ENCODE measurements at regions not wholly inside any gene's neighbourhood (a gene's known extent, or its start where the extent isn't known, plus 50 kb on each side); places are given as distances from the start of the nearest gene placed in this dataset.

- Histone ChIP-seq H3K36me3 (ENCODE audit: control insufficient read depth in 2 of 2, extremely low read depth in 1 of 2, insufficient read depth in 1 of 2, low read length in 1 of 2) (no peaks in the 10 kb centered on the region), H3K4me3 (ENCODE audit: control insufficient read depth in 1 of 2, extremely low read depth in 1 of 2, low read length in 1 of 2) (no peak overlapping the region), H3K27me3 (replicated peaks in 1 of 2; ENCODE audit: control insufficient read depth in 2 of 2, extremely low read depth in 1 of 2, insufficient read depth in 2 of 2, low read length in 1 of 2) (peaks cover 0 to 2% of the 10 kb centered on the region in 2 experiments), H3K9me3 (peaks cover 4% of the 10 kb centered on the region), H3K27ac (ENCODE audit: low read length) (no peak overlapping the region), H3K4me1 (ENCODE audit: control insufficient read depth in 1 of 2, extremely low read depth in 1 of 2, insufficient read depth in 2 of 2, low read length in 2 of 2) (no peaks in the 10 kb centered on the region)
- H3K9me3 Mint-ChIP-seq = peaks cover 8 to 19% (median 12%) of the 10 kb centered on the region in 3 donors
- no peak overlapping the region for H3K4me3 Mint-ChIP-seq
- no peak overlapping the region for H3K27ac Mint-ChIP-seq
- WGBS (ENCODE audit: insufficient coverage) = 60% methylated on average over 1 of the region's 1 CpG
- DNase-seq (no peak), ATAC-seq (replicated peaks in 1 of 4) (no peak)
- POLR2A ChIA-PET = no interaction called here
- no peaks in the 10 kb centered on the region for H3K36me3 Mint-ChIP-seq
- H3K4me1 Mint-ChIP-seq = no peaks in the 10 kb centered on the region
- H3K27me3 Mint-ChIP-seq = no peaks in the 10 kb centered on the region
- CTCF ChIA-PET = interaction anchor here in 1 of 2 donors (0.6 kb wide), 1 partner anchor 92 kb away, joined by 3 read pairs; no protein-coding TSS in a partner anchor
Observed at GRCh38 chr5:98442448-98442847, 331.0 kb upstream of the RGMB start.

DNA sequence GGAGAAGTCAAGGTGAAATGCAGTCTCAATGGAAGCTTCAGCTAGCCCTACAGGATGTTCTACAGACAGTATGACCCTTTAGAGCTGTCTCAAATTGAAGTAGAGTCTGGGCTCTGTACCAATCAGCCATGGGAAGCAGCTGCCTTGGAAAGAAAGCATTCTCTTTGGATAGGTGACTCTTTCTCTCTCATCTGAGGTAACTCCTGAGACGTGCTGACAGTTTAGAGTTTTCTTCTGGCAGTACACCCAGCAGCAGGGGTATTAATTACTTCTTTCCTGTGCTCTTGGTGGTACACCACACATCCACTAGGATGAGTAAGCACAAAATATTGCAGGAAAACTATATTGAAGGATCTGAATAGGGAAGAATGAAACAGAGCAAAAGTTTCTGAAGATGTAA lies 329.6 kb upstream of the RGMB start:
- no peak overlapping the region for H3K27ac ChIP-seq (ENCODE audit: low read length)
- H3K36me3 ChIP-seq (ENCODE audit: control insufficient read depth in 2 of 2, extremely low read depth in 1 of 2, insufficient read depth in 1 of 2, low read length in 1 of 2) = no peaks in the 10 kb centered on the region
- Mint-ChIP-seq H3K4me3 (no peak overlapping the region), H3K4me1 (no peaks in the 10 kb centered on the region), H3K27ac (no peak overlapping the region), H3K9me3 (peaks cover 8 to 19% (median 12%) of the 10 kb centered on the region in 3 donors), H3K27me3 (no peaks in the 10 kb centered on the region), H3K36me3 (no peaks in the 10 kb centered on the region)
- H3K4me3 ChIP-seq (ENCODE audit: control insufficient read depth in 1 of 2, extremely low read depth in 1 of 2, low read length in 1 of 2) = no peak overlapping the region
- no peaks in the 10 kb centered on the region for H3K4me1 ChIP-seq (ENCODE audit: control insufficient read depth in 1 of 2, extremely low read depth in 1 of 2, insufficient read depth in 2 of 2, low read length in 2 of 2)
- ChIA-PET CTCF (no interaction called here), POLR2A (no interaction called here)
- WGBS (ENCODE audit: insufficient coverage) = no CpG with 5 or more reads among the region's 1 CpG
- ATAC-seq (replicated peaks in 1 of 4) (no peak), DNase-seq (no peak)
- peaks cover 4% of the 10 kb centered on the region for H3K9me3 ChIP-seq
- H3K27me3 ChIP-seq (replicated peaks in 1 of 2; ENCODE audit: control insufficient read depth in 2 of 2, extremely low read depth in 1 of 2, insufficient read depth in 2 of 2, low read length in 1 of 2) = peaks cover 0 to 2% of the 10 kb centered on the region in 2 experiments

- ChIA-PET CTCF (no interaction called here), POLR2A (interaction anchor here in 1 of 2 donors (0.6 kb wide), 2 partner anchors 68 to 184 kb away, joined by 3 to 9 read pairs; no protein-coding TSS in a partner anchor)
- no peaks in the 10 kb centered on the region for H3K9me3 Mint-ChIP-seq
- ATAC-seq (replicated peaks in 1 of 4) (no peak), DNase-seq (no peak)
- Histone ChIP-seq H3K27me3 (replicated peaks in 1 of 2; ENCODE audit: control insufficient read depth in 2 of 2, extremely low read depth in 1 of 2, insufficient read depth in 2 of 2, low read length in 1 of 2) (no peaks in the 10 kb centered on the region), H3K4me1 (ENCODE audit: control insufficient read depth in 1 of 2, extremely low read depth in 1 of 2, insufficient read depth in 2 of 2, low read length in 2 of 2) (no peaks in the 10 kb centered on the region), H3K27ac (ENCODE audit: low read length) (no peak overlapping the region), H3K9me3 (no peaks in the 10 kb centered on the region), H3K36me3 (ENCODE audit: control insufficient read depth in 2 of 2, extremely low read depth in 1 of 2, insufficient read depth in 1 of 2, low read length in 1 of 2) (no peaks in the 10 kb centered on the region), H3K4me3 (ENCODE audit: control insufficient read depth in 1 of 2, extremely low read depth in 1 of 2, low read length in 1 of 2) (no peak overlapping the region)
- no peaks in the 10 kb centered on the region for H3K4me1 Mint-ChIP-seq
- H3K4me3 Mint-ChIP-seq = no peak overlapping the region
- H3K36me3 Mint-ChIP-seq = no peaks in the 10 kb centered on the region
- H3K27me3 Mint-ChIP-seq = no peaks in the 10 kb centered on the region
- WGBS (ENCODE audit: insufficient coverage) = no CpG with 5 or more reads among the region's 1 CpG
- no peak overlapping the region for H3K27ac Mint-ChIP-seq
Observed at GRCh38 chr5:98453296-98453695, 320.2 kb upstream of the RGMB start.

- Mint-ChIP-seq H3K4me3 (no peak overlapping the region), H3K27ac (no peak overlapping the region), H3K9me3 (no peaks in the 10 kb centered on the region), H3K36me3 (no peaks in the 10 kb centered on the region), H3K27me3 (no peaks in the 10 kb centered on the region), H3K4me1 (no peaks in the 10 kb centered on the region)
- no peaks in the 10 kb centered on the region for H3K4me1 ChIP-seq (ENCODE audit: control insufficient read depth in 1 of 2, extremely low read depth in 1 of 2, insufficient read depth in 2 of 2, low read length in 2 of 2)
- ChIA-PET POLR2A (no interaction called here), CTCF (no interaction called here)
- no peaks in the 10 kb centered on the region for H3K27me3 ChIP-seq (replicated peaks in 1 of 2; ENCODE audit: control insufficient read depth in 2 of 2, extremely low read depth in 1 of 2, insufficient read depth in 2 of 2, low read length in 1 of 2)
- no peak overlapping the region for H3K4me3 ChIP-seq (ENCODE audit: control insufficient read depth in 1 of 2, extremely low read depth in 1 of 2, low read length in 1 of 2)
- DNase-seq (no peak), ATAC-seq (replicated peaks in 1 of 4) (no peak)
- no peaks in the 10 kb centered on the region for H3K9me3 ChIP-seq
- H3K27ac ChIP-seq (ENCODE audit: low read length) = no peak overlapping the region
- H3K36me3 ChIP-seq (ENCODE audit: control insufficient read depth in 2 of 2, extremely low read depth in 1 of 2, insufficient read depth in 1 of 2, low read length in 1 of 2) = no peaks in the 10 kb centered on the region
- WGBS (ENCODE audit: insufficient coverage) = no CpG with 5 or more reads among the region's 1 CpG
Observed at GRCh38 chr5:98454407-98454806, 319.1 kb upstream of the RGMB start.

DNA sequence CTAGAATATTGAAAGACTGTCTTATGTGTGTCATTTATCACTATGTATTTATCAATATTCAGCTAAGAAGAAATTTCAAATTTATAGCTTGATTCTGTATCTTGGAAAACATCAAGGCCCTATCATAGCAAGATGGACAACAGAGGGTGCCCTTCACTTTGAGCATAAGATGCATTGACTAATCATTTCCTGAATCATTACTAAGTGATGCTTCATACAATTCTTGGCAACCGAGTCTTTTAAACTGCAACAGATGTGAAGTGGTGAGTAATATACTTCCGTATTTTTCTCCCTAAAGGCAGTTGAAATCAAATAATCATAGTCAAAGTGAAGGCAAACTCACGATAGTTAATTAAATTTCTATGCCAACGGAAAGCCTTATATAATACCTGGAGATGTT lies 318.6 kb upstream of the RGMB start:
- DNase-seq (no peak), ATAC-seq (replicated peaks in 1 of 4) (no peak)
- POLR2A ChIA-PET = no interaction called here

DNA sequence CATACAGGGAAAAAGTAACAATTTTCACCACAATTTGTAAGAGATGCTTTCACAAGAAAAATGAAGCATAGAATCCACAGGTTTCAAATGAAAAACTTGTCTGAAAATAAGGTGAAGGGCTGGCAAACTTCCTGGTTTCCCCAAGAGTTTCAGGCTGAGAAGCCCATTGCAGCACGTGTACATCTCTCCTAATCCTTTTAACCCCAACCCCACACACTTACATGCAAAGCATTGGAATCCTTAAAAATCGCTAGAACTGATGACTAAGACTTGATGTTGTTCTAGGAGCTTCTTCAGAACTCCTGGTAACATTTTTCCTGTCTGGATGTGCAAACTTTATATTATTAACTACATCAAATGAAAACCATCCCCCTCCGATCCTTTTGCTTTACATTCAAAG lies 317.8 kb upstream of the RGMB start:
- H3K27me3 Mint-ChIP-seq = peaks cover 0 to 4% of the 10 kb centered on the region in 2 donors
- no peak for DNase-seq
- Histone ChIP-seq H3K4me3 (ENCODE audit: control insufficient read depth in 1 of 2, extremely low read depth in 1 of 2, low read length in 1 of 2) (no peak overlapping the region), H3K36me3 (ENCODE audit: control insufficient read depth in 2 of 2, extremely low read depth in 1 of 2, insufficient read depth in 1 of 2, low read length in 1 of 2) (no peaks in the 10 kb centered on the region), H3K27ac (ENCODE audit: low read length) (no peak overlapping the region), H3K4me1 (ENCODE audit: control insufficient read depth in 1 of 2, extremely low read depth in 1 of 2, insufficient read depth in 2 of 2, low read length in 2 of 2) (no peaks in the 10 kb centered on the region), H3K9me3 (no peaks in the 10 kb centered on the region), H3K27me3 (replicated peaks in 1 of 2; ENCODE audit: control insufficient read depth in 2 of 2, extremely low read depth in 1 of 2, insufficient read depth in 2 of 2, low read length in 1 of 2) (no peaks in the 10 kb centered on the region)
- no CpG with 5 or more reads among the region's 3 CpGs for WGBS (ENCODE audit: insufficient coverage)
- H3K4me1 Mint-ChIP-seq = no peaks in the 10 kb centered on the region
- ChIA-PET POLR2A (no interaction called here), CTCF (no interaction called here)
- no peaks in the 10 kb centered on the region for H3K9me3 Mint-ChIP-seq
- no peaks in the 10 kb centered on the region for H3K36me3 Mint-ChIP-seq
- H3K4me3 Mint-ChIP-seq = no peak overlapping the region
- H3K27ac Mint-ChIP-seq = no peak overlapping the region
- ATAC-seq (replicated peaks in 1 of 4) = no peak

More for the DNA sequence above, 318.6 kb upstream of the RGMB start:
- H3K4me1 ChIP-seq (ENCODE audit: control insufficient read depth in 1 of 2, extremely low read depth in 1 of 2, insufficient read depth in 2 of 2, low read length in 2 of 2) = no peaks in the 10 kb centered on the region
- no peak overlapping the region for H3K27ac ChIP-seq (ENCODE audit: low read length)
- WGBS (ENCODE audit: insufficient coverage) = no CpG with 5 or more reads among the region's 4 CpGs
- Mint-ChIP-seq H3K27me3 (peaks cover 0 to 4% of the 10 kb centered on the region in 2 donors), H3K9me3 (no peaks in the 10 kb centered on the region), H3K4me1 (no peaks in the 10 kb centered on the region), H3K36me3 (no peaks in the 10 kb centered on the region), H3K27ac (no peak overlapping the region), H3K4me3 (no peak overlapping the region)
- no peaks in the 10 kb centered on the region for H3K27me3 ChIP-seq (replicated peaks in 1 of 2; ENCODE audit: control insufficient read depth in 2 of 2, extremely low read depth in 1 of 2, insufficient read depth in 2 of 2, low read length in 1 of 2)
- H3K36me3 ChIP-seq (ENCODE audit: control insufficient read depth in 2 of 2, extremely low read depth in 1 of 2, insufficient read depth in 1 of 2, low read length in 1 of 2) = no peaks in the 10 kb centered on the region
- H3K9me3 ChIP-seq = no peaks in the 10 kb centered on the region
- CTCF ChIA-PET = no interaction called here
- H3K4me3 ChIP-seq (ENCODE audit: control insufficient read depth in 1 of 2, extremely low read depth in 1 of 2, low read length in 1 of 2) = no peak overlapping the region

DNA sequence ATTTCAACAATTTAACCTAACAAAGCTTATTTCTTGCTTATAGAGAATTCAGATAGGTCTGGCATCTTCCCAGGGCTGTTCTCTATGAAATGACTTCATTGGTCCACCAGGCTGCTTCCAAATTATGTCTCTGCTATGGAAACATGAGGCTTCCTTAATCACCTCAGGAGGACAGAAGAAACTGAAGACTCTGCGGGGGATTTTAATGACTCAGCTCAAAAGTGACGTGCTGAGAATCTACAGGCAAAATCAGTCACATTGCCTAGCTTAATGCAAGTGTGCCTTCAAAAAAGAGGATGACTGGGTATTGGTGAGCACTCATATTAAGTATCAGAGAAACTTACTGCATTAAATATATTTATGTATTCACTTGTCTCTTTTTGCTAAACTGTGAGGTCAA lies 315.5 kb upstream of the RGMB start:
- ChIA-PET CTCF (no interaction called here), POLR2A (no interaction called here)
- DNase-seq (no peak), ATAC-seq (replicated peaks in 1 of 4) (no peak)
- H3K4me1 Mint-ChIP-seq = no peaks in the 10 kb centered on the region
- H3K4me1 ChIP-seq (ENCODE audit: control insufficient read depth in 1 of 2, extremely low read depth in 1 of 2, insufficient read depth in 2 of 2, low read length in 2 of 2) = no peaks in the 10 kb centered on the region
- WGBS (ENCODE audit: insufficient coverage) = no CpG with 5 or more reads among the region's 2 CpGs
- H3K4me3 ChIP-seq (ENCODE audit: control insufficient read depth in 1 of 2, extremely low read depth in 1 of 2, low read length in 1 of 2) = no peak overlapping the region
- no peaks in the 10 kb centered on the region for H3K9me3 ChIP-seq
- peaks cover 0 to 8% of the 10 kb centered on the region in 2 donors for H3K27me3 Mint-ChIP-seq
- H3K27ac Mint-ChIP-seq = no peak overlapping the region
- H3K4me3 Mint-ChIP-seq = no peak overlapping the region
- H3K36me3 Mint-ChIP-seq = no peaks in the 10 kb centered on the region
- no peak overlapping the region for H3K27ac ChIP-seq (ENCODE audit: low read length)
- no peaks in the 10 kb centered on the region for H3K27me3 ChIP-seq (replicated peaks in 1 of 2; ENCODE audit: control insufficient read depth in 2 of 2, extremely low read depth in 1 of 2, insufficient read depth in 2 of 2, low read length in 1 of 2)
- no peaks in the 10 kb centered on the region for H3K36me3 ChIP-seq (ENCODE audit: control insufficient read depth in 2 of 2, extremely low read depth in 1 of 2, insufficient read depth in 1 of 2, low read length in 1 of 2)
- H3K9me3 Mint-ChIP-seq = no peaks in the 10 kb centered on the region
